M059J (cell line): ENCODE measurements at regions not wholly inside any gene's neighbourhood (a gene's known extent, or its start where the extent isn't known, plus 50 kb on each side); places are given as distances from the start of the nearest gene placed in this dataset.

Source experiments
- DNase-seq: peaks from one replicate; pipeline ENCODE4 v3.0.0-alpha.2; 2012; ENCODE audit warnings: low read depth

DNA sequence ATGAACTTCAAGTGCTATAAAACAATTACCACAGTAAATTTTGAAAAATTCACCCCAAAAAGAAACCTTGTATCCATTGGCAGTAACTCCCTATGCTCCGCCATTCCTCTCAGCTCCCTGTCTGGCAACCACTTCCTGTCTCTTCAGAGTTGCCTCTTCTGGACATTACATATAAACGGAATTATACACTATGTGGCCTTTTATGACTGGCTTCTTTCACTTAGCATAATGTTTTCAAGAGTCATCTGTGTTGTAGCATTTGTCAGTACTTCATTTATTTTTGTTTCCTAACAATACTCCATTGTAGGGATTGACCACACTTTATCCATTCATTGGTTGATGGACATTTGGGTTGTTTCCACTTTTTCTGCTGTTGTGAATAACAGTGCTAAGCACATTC is 50.1 kb downstream of the CEP43 start:
- no peak for DNase-seq

DNA sequence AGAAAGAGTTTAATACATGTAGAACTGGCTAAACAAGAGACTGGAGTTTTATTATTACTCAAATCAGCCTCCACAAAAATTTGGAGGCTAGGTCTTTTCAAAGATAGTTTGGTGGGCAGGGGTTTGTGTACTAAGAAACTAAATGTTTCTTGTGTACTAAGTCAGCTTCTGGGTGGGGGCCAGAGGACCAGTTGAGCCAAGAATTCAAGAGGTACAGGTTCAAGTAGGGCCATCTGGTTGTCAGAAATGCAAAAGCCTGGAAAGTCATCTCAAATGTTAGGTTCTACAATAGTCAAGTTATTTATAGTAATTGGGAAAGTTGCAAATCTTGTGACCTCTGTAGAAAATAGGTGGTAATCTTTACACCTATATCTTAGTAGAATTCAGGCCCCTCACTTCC is 51.7 kb downstream of the CEP43 start:
- no peak for DNase-seq

DNA sequence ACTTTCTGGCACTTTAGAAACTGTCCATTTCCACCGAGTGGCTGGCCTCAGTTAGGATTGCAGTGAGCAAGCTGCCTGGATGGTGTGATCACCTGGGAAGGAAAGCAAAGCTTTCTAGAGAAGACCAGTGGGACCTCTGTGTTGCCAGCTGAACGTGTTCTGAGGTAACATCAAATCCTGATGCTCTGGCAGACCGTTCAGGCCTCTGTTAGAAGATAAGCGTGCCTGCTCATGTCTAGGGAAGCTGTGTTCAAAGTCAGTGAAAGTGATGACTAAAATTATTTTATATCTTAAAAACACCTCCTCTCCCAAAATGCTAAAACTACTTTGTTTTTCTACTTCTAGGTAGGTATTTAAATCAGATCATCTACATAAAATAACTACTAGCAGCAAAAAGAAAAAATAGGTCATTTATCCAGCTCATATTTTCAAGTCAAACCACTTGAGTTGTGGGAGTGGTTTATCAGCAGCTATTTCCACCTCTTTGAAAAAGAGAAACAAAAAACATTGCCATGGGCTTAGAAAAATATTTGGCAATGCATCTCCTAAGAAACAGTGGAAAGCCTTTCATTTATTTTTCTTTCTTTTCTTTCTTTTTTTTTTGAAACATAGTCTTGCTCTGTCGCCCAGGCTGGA is 54.8 kb downstream of the CEP43 start:
- DNase-seq: no peak

DNA sequence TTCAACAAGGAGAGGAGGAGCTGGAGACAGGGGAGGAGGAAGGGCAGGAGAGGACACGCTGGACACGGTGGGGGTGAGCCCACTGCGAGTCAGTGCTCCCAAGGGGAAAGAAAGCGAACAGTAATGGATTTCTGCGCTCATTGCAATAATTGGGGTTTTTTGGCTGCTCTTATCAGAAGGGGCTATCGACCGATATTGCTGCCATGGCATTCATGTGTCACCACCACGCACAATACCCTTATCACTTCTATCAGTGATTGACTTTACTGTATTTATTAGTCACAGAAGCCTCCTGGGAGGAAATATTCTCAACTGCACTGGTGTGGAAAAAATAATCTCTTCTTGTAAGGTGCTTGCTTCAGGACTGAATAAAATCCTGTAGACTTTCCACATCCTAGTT is 55.8 kb downstream of the CEP43 start:
- DNase-seq: no peak

DNA sequence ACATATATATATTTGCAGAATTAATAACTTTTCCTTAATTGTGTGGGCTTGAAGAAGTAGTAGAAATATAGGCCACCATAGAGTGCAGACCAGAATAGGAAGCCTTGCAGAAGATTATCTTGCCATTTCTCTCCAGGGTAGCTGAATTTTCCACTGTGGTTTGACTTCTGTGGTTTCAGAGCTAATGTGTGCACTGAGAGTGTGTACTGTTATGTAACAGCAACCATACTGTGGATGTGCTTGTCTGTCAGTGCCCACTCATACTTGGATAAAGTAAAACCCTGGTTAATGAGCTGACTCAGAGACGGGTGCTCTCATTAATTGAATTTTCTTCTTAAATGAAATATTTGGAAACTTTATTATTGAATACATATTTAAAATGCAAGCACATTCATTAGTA is 57.2 kb downstream of the CEP43 start:
- peak; percentile 54 for DNase-seq

DNA sequence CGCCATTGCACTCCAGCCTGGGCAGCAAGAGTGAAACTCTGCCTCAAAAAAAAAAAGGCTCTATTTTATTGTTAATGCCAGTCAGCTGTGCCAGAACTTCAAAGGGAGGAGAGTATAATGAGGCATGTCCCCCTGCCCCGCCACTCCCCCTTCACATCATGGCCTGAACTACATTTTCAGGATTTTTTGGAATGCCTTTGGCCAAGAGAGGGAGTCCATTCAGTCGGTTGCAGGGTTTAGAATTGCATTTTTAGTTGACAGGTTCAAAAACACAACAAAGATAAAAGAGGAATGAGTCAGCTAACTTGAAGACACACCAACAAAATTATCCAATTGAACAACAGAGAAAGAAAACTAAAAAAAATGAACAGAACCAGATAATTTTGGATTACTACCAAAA is 59.1 kb downstream of the CEP43 start:
- peak; percentile 48 for DNase-seq
